Neural cell (in vitro differentiated cells): ENCODE measurements at regions not wholly inside any gene's neighbourhood (a gene's known extent, or its start where the extent isn't known, plus 50 kb on each side); places are given as distances from the start of the nearest gene placed in this dataset.

Experiments
- H2AFZ ChIP-seq: fragments of 200-600, 300-800 bp; sonication (generic), shearing (Covaris generic); 2 replicates; pipeline ENCODE4 v1.6.0; 2014; ENCODE audit warnings: low read depth, mild to moderate bottlenecking, antibody characterized with exemption, low read length, moderate library complexity
- H3F3A ChIP-seq: fragments of 200-600 bp; shearing (Covaris generic); 2 replicates; pipeline ENCODE4 v1.6.1; 2016; ENCODE audit warnings: mild to moderate bottlenecking, moderate library complexity, mixed read lengths, antibody characterized with exemption, low read length; ENCODE audit not compliant: insufficient read depth, poor library complexity, severe bottlenecking
- H3K27ac ChIP-seq: fragments of 200-600, 300-800 bp; sonication (generic), shearing (Covaris generic); 2 replicates; pipeline ENCODE4 v1.5.1; 2014; ENCODE audit warnings: mild to moderate bottlenecking, low read length, moderate library complexity
- H3K27me3 ChIP-seq: fragments of 300-800, 200-600 bp; sonication (generic), shearing (Covaris generic); 2 replicates; pipeline ENCODE4 v1.6.0; 2014; ENCODE audit warnings: mild to moderate bottlenecking, low read depth, low read length, moderate library complexity; ENCODE audit not compliant: insufficient read depth
- H3K36me3 ChIP-seq: fragments of 300-800, 200-600 bp; sonication (generic), shearing (Covaris generic); 2 replicates; pipeline ENCODE4 v1.5.1; 2014; ENCODE audit warnings: mild to moderate bottlenecking, antibody characterized with exemption, low read length, moderate library complexity; ENCODE audit not compliant: insufficient read depth
- H3K4me2 ChIP-seq: fragments of 300-800, 200-600 bp; sonication (generic), shearing (Covaris generic); 2 replicates; pipeline ENCODE4 v1.6.0; 2014; ENCODE audit warnings: mild to moderate bottlenecking, low read length
- H3K4me3 ChIP-seq: fragments of 300-800, 200-600 bp; sonication (generic), shearing (Covaris generic); 2 replicates; pipeline ENCODE4 v1.5.1; 2014; ENCODE audit warnings: mild to moderate bottlenecking, low read length, moderate library complexity
- H3K79me2 ChIP-seq: fragments of 200-600 bp; shearing (Covaris generic); replicated peaks from 2 replicates; pipeline ENCODE4 v1.6.0; 2014; ENCODE audit warnings: mild to moderate bottlenecking, low read length, moderate library complexity; ENCODE audit not compliant: insufficient read depth
- H3K9ac ChIP-seq: fragments of 300-800, 200-600 bp; sonication (generic), shearing (Covaris generic); 2 replicates; pipeline ENCODE4 v1.6.1; 2016; ENCODE audit warnings: mild to moderate bottlenecking, low read length, mixed read lengths
- H3K9me2 ChIP-seq: fragments of 200-600 bp; shearing (Covaris generic); 2 replicates; pipeline ENCODE4 v1.6.1; 2016; ENCODE audit warnings: mild to moderate bottlenecking, low read length, mixed read lengths; ENCODE audit not compliant: insufficient read depth
- H3K9me3 ChIP-seq: fragments of 200-600, 300-800 bp; sonication (generic), shearing (Covaris generic); 2 replicates; pipeline ENCODE4 v1.6.1; 2016; ENCODE audit warnings: mild to moderate bottlenecking, mixed run types, low read length, moderate library complexity, mixed read lengths
- H4K20me1 ChIP-seq: fragments of 200-600 bp; shearing (Covaris generic); 2 replicates; pipeline ENCODE4 v1.6.1; 2016; ENCODE audit warnings: mild to moderate bottlenecking, mixed run types; ENCODE audit not compliant: insufficient read depth
- EP300 ChIP-seq: fragments of 450-650 bp; conservative IDR thresholded peaks from 2 replicates; pipeline ENCODE4 v1.6.1; 2014; ENCODE audit warnings: antibody characterized with exemption, mild to moderate bottlenecking, moderate library complexity; ENCODE audit not compliant: poor library complexity, severe bottlenecking
- EZH2 ChIP-seq: fragments of 200-600, 300-800 bp; shearing (Covaris generic), sonication (generic); IDR thresholded peaks from 2 replicates; pipeline ENCODE4 v1.6.1; 2014; ENCODE audit warnings: antibody characterized with exemption, low read length, borderline replicate concordance, mild to moderate bottlenecking; ENCODE audit not compliant: insufficient read depth, poor library complexity, severe bottlenecking
- MXI1 ChIP-seq: fragments of 450-650 bp; conservative IDR thresholded peaks from 2 replicates; pipeline ENCODE4 v1.6.1; 2014; ENCODE audit warnings: antibody characterized with exemption, mild to moderate bottlenecking; ENCODE audit not compliant: poor library complexity, severe bottlenecking
- POLR2AphosphoS5 ChIP-seq: IDR thresholded peaks from 2 replicates; pipeline ENCODE4 v1.6.1; 2012
- RAD21 ChIP-seq: fragments of 450-650 bp; conservative IDR thresholded peaks from 2 replicates; pipeline ENCODE4 v1.6.1; 2014; ENCODE audit warnings: antibody characterized with exemption, mild to moderate bottlenecking, moderate library complexity
- SMC3 ChIP-seq: fragments of 450-650 bp; conservative IDR thresholded peaks from 2 replicates; pipeline ENCODE4 v1.6.1; 2014; ENCODE audit warnings: antibody characterized with exemption, mild to moderate bottlenecking, moderate library complexity; ENCODE audit not compliant: poor library complexity
- TAF1 ChIP-seq: IDR thresholded peaks from 2 replicates; pipeline ENCODE4 v1.6.1; 2012; ENCODE audit warnings: low read depth
- TF ChIP-seq, protein P1 (sequence below): IDR thresholded peaks from 2 replicates; pipeline ENCODE4 v1.6.1; 2012; ENCODE audit warnings: borderline replicate concordance
- TF ChIP-seq, protein P2 (sequence below): fragments of 450-650 bp; IDR thresholded peaks from 2 replicates; pipeline ENCODE4 v1.5.1; 2014; ENCODE audit warnings: antibody characterized with exemption, mild to moderate bottlenecking, moderate library complexity; ENCODE audit not compliant: poor library complexity, severe bottlenecking

DNA sequence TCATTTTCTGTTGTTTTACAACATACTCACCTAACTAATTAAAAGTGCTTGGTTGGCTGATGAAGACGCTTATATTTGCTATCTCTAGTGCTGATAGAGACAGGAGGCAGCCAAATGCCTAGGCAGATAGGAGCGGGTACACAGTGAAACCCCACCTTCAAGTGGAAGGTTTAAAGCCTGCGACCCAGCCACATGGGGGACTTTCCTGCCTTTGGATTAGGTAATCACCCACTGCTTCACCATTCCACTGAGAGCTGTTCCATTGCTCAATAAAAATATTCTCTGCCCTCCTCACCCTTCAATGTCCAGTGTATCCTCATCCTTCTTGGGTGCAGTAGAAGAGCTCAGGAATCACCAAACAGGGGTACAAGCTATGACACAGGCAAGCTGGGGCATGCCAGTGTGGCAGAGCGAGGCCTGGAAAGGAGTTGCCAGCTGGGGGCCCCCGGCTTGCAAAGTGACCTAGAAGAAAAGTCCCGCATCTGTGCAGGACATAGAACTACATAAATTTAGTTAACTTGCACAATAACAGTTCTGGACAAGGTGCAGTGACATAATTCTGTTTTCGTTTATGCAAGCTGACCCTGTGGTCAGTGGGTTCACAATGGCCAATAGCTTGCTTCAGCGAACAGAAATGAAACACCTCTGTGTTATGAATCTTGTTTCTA lies 112.0 kb upstream of the MLIP start:
- H3K4me3 ChIP-seq, result no peak overlapping the region
- no peak overlapping the region for H2AFZ ChIP-seq
- no peaks in the 10 kb centered on the region for H3K79me2 ChIP-seq
- H4K20me1 ChIP-seq, result no peaks in the 10 kb centered on the region
- no peak overlapping the region for H3K4me2 ChIP-seq
- no peak overlapping the region for H3K27ac ChIP-seq
- no peaks in the 10 kb centered on the region for H3F3A ChIP-seq
- H3K36me3 ChIP-seq, result no peaks in the 10 kb centered on the region
- no peaks in the 10 kb centered on the region for H3K27me3 ChIP-seq
- H3K9me3 ChIP-seq, result no peaks in the 10 kb centered on the region
- TF ChIP-seq EP300, result no peak
- TF ChIP-seq, protein P1, sequence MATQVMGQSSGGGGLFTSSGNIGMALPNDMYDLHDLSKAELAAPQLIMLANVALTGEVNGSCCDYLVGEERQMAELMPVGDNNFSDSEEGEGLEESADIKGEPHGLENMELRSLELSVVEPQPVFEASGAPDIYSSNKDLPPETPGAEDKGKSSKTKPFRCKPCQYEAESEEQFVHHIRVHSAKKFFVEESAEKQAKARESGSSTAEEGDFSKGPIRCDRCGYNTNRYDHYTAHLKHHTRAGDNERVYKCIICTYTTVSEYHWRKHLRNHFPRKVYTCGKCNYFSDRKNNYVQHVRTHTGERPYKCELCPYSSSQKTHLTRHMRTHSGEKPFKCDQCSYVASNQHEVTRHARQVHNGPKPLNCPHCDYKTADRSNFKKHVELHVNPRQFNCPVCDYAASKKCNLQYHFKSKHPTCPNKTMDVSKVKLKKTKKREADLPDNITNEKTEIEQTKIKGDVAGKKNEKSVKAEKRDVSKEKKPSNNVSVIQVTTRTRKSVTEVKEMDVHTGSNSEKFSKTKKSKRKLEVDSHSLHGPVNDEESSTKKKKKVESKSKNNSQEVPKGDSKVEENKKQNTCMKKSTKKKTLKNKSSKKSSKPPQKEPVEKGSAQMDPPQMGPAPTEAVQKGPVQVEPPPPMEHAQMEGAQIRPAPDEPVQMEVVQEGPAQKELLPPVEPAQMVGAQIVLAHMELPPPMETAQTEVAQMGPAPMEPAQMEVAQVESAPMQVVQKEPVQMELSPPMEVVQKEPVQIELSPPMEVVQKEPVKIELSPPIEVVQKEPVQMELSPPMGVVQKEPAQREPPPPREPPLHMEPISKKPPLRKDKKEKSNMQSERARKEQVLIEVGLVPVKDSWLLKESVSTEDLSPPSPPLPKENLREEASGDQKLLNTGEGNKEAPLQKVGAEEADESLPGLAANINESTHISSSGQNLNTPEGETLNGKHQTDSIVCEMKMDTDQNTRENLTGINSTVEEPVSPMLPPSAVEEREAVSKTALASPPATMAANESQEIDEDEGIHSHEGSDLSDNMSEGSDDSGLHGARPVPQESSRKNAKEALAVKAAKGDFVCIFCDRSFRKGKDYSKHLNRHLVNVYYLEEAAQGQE, result no peak
- no peaks in the 10 kb centered on the region for H3K9me2 ChIP-seq
- H3K9ac ChIP-seq, result no peak overlapping the region

DNA sequence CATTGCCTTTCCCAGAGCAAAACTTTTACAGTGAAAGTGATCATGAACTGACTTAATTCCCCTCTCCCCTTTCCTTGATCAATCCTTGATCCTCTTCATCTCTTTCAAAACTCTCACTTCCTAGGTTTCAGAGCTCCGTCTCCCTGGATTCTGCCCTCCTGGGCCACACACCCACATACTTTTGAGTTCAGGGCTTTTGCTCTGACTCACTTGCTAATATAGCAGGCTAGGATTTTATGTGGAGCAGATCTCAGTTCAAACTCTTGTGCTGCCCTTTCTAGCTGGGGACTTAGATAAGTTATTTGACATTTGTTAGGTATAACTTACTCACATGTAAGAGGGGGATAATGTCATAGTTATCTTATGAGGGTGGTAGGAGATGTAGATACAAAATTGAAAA lies 109.1 kb upstream of the MLIP start:
- Histone ChIP-seq H3K27ac (no peak overlapping the region), H3K27me3 (no peaks in the 10 kb centered on the region), H3K9me2 (no peaks in the 10 kb centered on the region), H2AFZ (no peak overlapping the region), H3K4me2 (no peak overlapping the region), H4K20me1 (no peaks in the 10 kb centered on the region), H3K9me3 (no peaks in the 10 kb centered on the region), H3F3A (no peaks in the 10 kb centered on the region), H3K36me3 (no peaks in the 10 kb centered on the region), H3K79me2 (no peaks in the 10 kb centered on the region), H3K4me3 (no peak overlapping the region), H3K9ac (no peak overlapping the region)
- TF ChIP-seq EP300 (no peak), POLR2AphosphoS5 (no peak), EZH2 (no peak), RAD21 (no peak), SMC3 (no peak), TAF1 (no peak), MXI1 (no peak)
- TF ChIP-seq, protein P2, sequence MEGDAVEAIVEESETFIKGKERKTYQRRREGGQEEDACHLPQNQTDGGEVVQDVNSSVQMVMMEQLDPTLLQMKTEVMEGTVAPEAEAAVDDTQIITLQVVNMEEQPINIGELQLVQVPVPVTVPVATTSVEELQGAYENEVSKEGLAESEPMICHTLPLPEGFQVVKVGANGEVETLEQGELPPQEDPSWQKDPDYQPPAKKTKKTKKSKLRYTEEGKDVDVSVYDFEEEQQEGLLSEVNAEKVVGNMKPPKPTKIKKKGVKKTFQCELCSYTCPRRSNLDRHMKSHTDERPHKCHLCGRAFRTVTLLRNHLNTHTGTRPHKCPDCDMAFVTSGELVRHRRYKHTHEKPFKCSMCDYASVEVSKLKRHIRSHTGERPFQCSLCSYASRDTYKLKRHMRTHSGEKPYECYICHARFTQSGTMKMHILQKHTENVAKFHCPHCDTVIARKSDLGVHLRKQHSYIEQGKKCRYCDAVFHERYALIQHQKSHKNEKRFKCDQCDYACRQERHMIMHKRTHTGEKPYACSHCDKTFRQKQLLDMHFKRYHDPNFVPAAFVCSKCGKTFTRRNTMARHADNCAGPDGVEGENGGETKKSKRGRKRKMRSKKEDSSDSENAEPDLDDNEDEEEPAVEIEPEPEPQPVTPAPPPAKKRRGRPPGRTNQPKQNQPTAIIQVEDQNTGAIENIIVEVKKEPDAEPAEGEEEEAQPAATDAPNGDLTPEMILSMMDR, result no peak
- TF ChIP-seq, protein P1, result no peak
